ENCODE measurements at regions not wholly inside any gene's neighbourhood (a gene's known extent, or its start where the extent isn't known, plus 50 kb on each side); places are given as distances from the start of the nearest gene placed in this dataset.

- H3K79me2 ChIP-seq (ENCODE audit: low read length): no peaks in the 10 kb centered on the region
- no peak for DNase-seq
- H3K4me3 ChIP-seq (ENCODE audit: low read length): no peak overlapping the region
- no peak overlapping the region for H3K27ac ChIP-seq (ENCODE audit: low read length)
- TF ChIP-seq EZH2phosphoT487 (IDR thresholded peaks at IDR 0.05; ENCODE audit: low read length): no peak
- no peak overlapping the region for H3K4me2 ChIP-seq (ENCODE audit: low read depth, low read length)
- no peak overlapping the region for H2AFZ ChIP-seq (ENCODE audit: low read length)
- peaks cover 5% of the 10 kb centered on the region; the same call in 1 of the 2 replicates for H3K4me1 ChIP-seq (ENCODE audit: low read length)
- no peaks in the 10 kb centered on the region for H3K9me2 ChIP-seq (replicated peaks; ENCODE audit: insufficient read depth, low read length)
- H3K9me3 ChIP-seq (replicated peaks; ENCODE audit: insufficient read depth, low read length): no peaks in the 10 kb centered on the region
- H3K9ac ChIP-seq (ENCODE audit: low read length): no peak overlapping the region
- no peaks in the 10 kb centered on the region for H4K20me1 ChIP-seq (ENCODE audit: insufficient read depth, low read length)
- H3K36me3 ChIP-seq (replicated peaks; ENCODE audit: insufficient read depth, low read length): no peaks in the 10 kb centered on the region
- H3K27me3 ChIP-seq (replicated peaks; ENCODE audit: insufficient read depth, low read length): no peaks in the 10 kb centered on the region
- H3F3A ChIP-seq (ENCODE audit: insufficient read depth, low read length): no peaks in the 10 kb centered on the region
Observed at GRCh38 chr3:72474775-72475174, 373.5 kb downstream of the SHQ1 start.

DNA sequence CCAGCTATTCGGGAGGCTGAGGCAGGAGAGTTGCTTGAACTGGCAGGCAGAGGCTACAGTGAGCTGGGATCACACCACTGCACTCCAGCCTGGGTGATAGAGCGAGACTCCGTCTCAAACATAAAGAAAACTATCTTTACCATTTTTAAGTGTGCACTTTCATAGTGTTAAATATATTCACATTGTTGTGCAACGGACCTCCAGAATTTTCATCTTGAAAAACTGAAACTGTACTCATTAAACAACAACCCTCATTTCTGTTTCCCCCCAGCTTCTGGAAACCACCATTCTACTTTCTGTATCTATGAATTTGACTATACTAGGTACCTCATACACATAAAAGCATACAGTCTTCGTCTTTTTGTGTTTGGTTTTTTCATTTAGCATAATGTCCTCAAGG, 375.1 kb downstream of the SHQ1 start:
- Histone ChIP-seq H3F3A (ENCODE audit: insufficient read depth, low read length) (no peaks in the 10 kb centered on the region), H3K9me2 (replicated peaks; ENCODE audit: insufficient read depth, low read length) (no peaks in the 10 kb centered on the region), H4K20me1 (ENCODE audit: insufficient read depth, low read length) (no peaks in the 10 kb centered on the region), H3K9ac (ENCODE audit: low read length) (no peak overlapping the region), H3K4me2 (ENCODE audit: low read depth, low read length) (no peak overlapping the region), H3K36me3 (replicated peaks; ENCODE audit: insufficient read depth, low read length) (no peaks in the 10 kb centered on the region), H3K4me3 (ENCODE audit: low read length) (no peak overlapping the region), H3K79me2 (ENCODE audit: low read length) (no peaks in the 10 kb centered on the region), H3K27ac (ENCODE audit: low read length) (no peak overlapping the region), H2AFZ (ENCODE audit: low read length) (no peak overlapping the region), H3K27me3 (replicated peaks; ENCODE audit: insufficient read depth, low read length) (no peaks in the 10 kb centered on the region), H3K4me1 (ENCODE audit: low read length) (peaks cover 5% of the 10 kb centered on the region; the same call in 1 of the 2 replicates), H3K9me3 (replicated peaks; ENCODE audit: insufficient read depth, low read length) (no peaks in the 10 kb centered on the region)
- DNase-seq: no peak
- no peak for TF ChIP-seq EZH2phosphoT487 (IDR thresholded peaks at IDR 0.05; ENCODE audit: low read length)

DNA sequence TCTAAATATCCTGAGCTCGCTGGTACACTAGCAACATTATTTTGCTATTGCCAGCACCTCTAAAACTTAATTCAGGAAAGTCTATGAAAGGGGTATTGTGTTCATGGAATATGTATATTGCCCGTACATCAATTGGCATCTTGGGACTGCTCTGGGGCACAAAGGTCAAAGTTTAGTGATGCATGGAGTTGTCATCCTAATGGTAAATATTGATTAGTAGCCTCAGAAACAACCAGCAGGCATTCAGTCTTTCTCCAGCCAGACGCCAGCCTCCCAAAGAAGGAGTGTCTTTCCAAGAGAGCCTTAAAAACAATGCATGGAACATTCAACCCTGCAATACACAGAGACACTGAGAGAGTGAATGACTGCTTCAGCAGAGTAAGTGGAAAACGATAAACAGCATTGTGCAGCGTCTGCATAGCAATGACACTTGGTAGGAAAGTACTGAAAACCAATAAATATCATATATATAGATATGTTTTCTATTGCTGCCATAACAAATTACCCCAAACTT, 377.3 kb downstream of the SHQ1 start:
- H3K4me2 ChIP-seq (ENCODE audit: low read depth, low read length): no peak overlapping the region
- TF ChIP-seq EZH2 (optimal IDR thresholded peaks at IDR 0.05; ENCODE audit: low read depth, low read length) (no peak), CTCF (IDR thresholded peaks at IDR 0.05; ENCODE audit: low read length) (no peak), EZH2phosphoT487 (IDR thresholded peaks at IDR 0.05; ENCODE audit: low read length) (no peak)

GRCh38 chr3:72465853-72466252, 382.4 kb downstream of the SHQ1 start:
- no peaks in the 10 kb centered on the region for H3K36me3 ChIP-seq (replicated peaks; ENCODE audit: insufficient read depth, low read length)
- H3K27ac ChIP-seq (ENCODE audit: low read length): no peak overlapping the region
- no peak overlapping the region for H3K9ac ChIP-seq (ENCODE audit: low read length)
- TF ChIP-seq EZH2 (optimal IDR thresholded peaks at IDR 0.05; ENCODE audit: low read depth, low read length) (no peak), EZH2phosphoT487 (IDR thresholded peaks at IDR 0.05; ENCODE audit: low read length) (no peak), CTCF (IDR thresholded peaks at IDR 0.05; ENCODE audit: low read length) (no peak)
- H3K9me3 ChIP-seq (replicated peaks; ENCODE audit: insufficient read depth, low read length): no peaks in the 10 kb centered on the region
- H3K9me2 ChIP-seq (replicated peaks; ENCODE audit: insufficient read depth, low read length): no peaks in the 10 kb centered on the region
- no peak overlapping the region for H3K4me2 ChIP-seq (ENCODE audit: low read depth, low read length)
- no peak for DNase-seq
- no peak overlapping the region for H3K4me3 ChIP-seq (ENCODE audit: low read length)
- no peaks in the 10 kb centered on the region for H3K79me2 ChIP-seq (ENCODE audit: low read length)
- H2AFZ ChIP-seq (ENCODE audit: low read length): no peak overlapping the region
- H3F3A ChIP-seq (ENCODE audit: insufficient read depth, low read length): no peaks in the 10 kb centered on the region
- H3K4me1 ChIP-seq (ENCODE audit: low read length): no peaks in the 10 kb centered on the region
- H3K27me3 ChIP-seq (replicated peaks; ENCODE audit: insufficient read depth, low read length): no peaks in the 10 kb centered on the region
- no peaks in the 10 kb centered on the region for H4K20me1 ChIP-seq (ENCODE audit: insufficient read depth, low read length)

More for the DNA sequence above, 377.3 kb downstream of the SHQ1 start:
- Histone ChIP-seq H3K27me3 (replicated peaks; ENCODE audit: insufficient read depth, low read length) (no peaks in the 10 kb centered on the region), H3K4me3 (ENCODE audit: low read length) (no peak overlapping the region), H3F3A (ENCODE audit: insufficient read depth, low read length) (no peaks in the 10 kb centered on the region), H3K9me3 (replicated peaks; ENCODE audit: insufficient read depth, low read length) (no peaks in the 10 kb centered on the region), H3K4me1 (ENCODE audit: low read length) (peaks cover 5% of the 10 kb centered on the region; the same call in 1 of the 2 replicates), H2AFZ (ENCODE audit: low read length) (no peak overlapping the region), H3K79me2 (ENCODE audit: low read length) (no peaks in the 10 kb centered on the region), H3K9me2 (replicated peaks; ENCODE audit: insufficient read depth, low read length) (no peaks in the 10 kb centered on the region), H3K9ac (ENCODE audit: low read length) (no peak overlapping the region), H3K27ac (ENCODE audit: low read length) (no peak overlapping the region), H4K20me1 (ENCODE audit: insufficient read depth, low read length) (no peaks in the 10 kb centered on the region), H3K36me3 (replicated peaks; ENCODE audit: insufficient read depth, low read length) (no peaks in the 10 kb centered on the region)
- DNase-seq: no peak
